ENCODE measurements at regions not wholly inside any gene's neighbourhood (a gene's known extent, or its start where the extent isn't known, plus 50 kb on each side); places are given as distances from the start of the nearest gene placed in this dataset.

GRCh38 chr1:88484881-88485280 lies 199.2 kb upstream of the PKN2 start:
- TF ChIP-seq CTCF (IDR thresholded peaks at IDR 0.05 in 4 of 5, conservative IDR thresholded peaks at IDR 0.05 in 1 of 5) (no peak), POLR2A (IDR thresholded peaks at IDR 0.05) (no peak)

Data from gastrocnemius medialis (tissue), 4 donors.